Astrocyte of the hippocampus (primary cell): ENCODE measurements at regions not wholly inside any gene's neighbourhood (a gene's known extent, or its start where the extent isn't known, plus 50 kb on each side); places are given as distances from the start of the nearest gene placed in this dataset.

ENCODE experiments used
- DNase-seq: peaks from one replicate; pipeline ENCODE4 v3.0.0; 2011; ENCODE audit warnings: low read depth, low spot score

GRCh38 chr19:31160336-31160926, 188.8 kb downstream of the TSHZ3 start:
- peak; percentile 27 for DNase-seq

GRCh38 chr19:31154021-31154420, 195.2 kb downstream of the TSHZ3 start:
- DNase-seq, result peak; percentile 77

- DNase-seq, result no peak
Measured at GRCh38 chr19:31152906-31153305, 196.3 kb downstream of the TSHZ3 start.

GRCh38 chr19:31149441-31149941, 199.7 kb downstream of the TSHZ3 start:
- peak; percentile 5 for DNase-seq

GRCh38 chr19:31148671-31149070, 200.6 kb downstream of the TSHZ3 start:
- DNase-seq, result no peak

GRCh38 chr19:31147234-31147633, 202.0 kb downstream of the TSHZ3 start:
- no peak for DNase-seq

GRCh38 chr19:31146546-31147183, 202.6 kb downstream of the TSHZ3 start:
- DNase-seq, result no peak

GRCh38 chr19:31146015-31146414, 203.2 kb downstream of the TSHZ3 start:
- no peak for DNase-seq

GRCh38 chr19:31145007-31145406, 204.2 kb downstream of the TSHZ3 start:
- DNase-seq, result no peak

GRCh38 chr19:31144075-31144870, 205.0 kb downstream of the TSHZ3 start:
- no peak for DNase-seq

GRCh38 chr19:31141301-31141700, 207.9 kb downstream of the TSHZ3 start:
- DNase-seq, result peak; percentile 39

GRCh38 chr19:31140717-31141116, 208.5 kb downstream of the TSHZ3 start:
- DNase-seq, result peak; percentile 46

GRCh38 chr19:31139871-31140505, 209.2 kb downstream of the TSHZ3 start:
- DNase-seq, result peak; percentile 65

GRCh38 chr19:31138077-31138476, 211.2 kb downstream of the TSHZ3 start:
- no peak for DNase-seq

- DNase-seq, result no peak
Measured at GRCh38 chr19:31135841-31136240, 213.4 kb downstream of the TSHZ3 start.

- no peak for DNase-seq
Measured at GRCh38 chr19:31132753-31133110, 216.5 kb downstream of the TSHZ3 start.

- no peak for DNase-seq
Measured at GRCh38 chr19:31128291-31128690, 220.9 kb downstream of the TSHZ3 start.

- DNase-seq, result peak; percentile 92
Measured at GRCh38 chr19:31127134-31127967, 221.9 kb downstream of the TSHZ3 start.

GRCh38 chr19:31126236-31126635, 223.0 kb downstream of the TSHZ3 start:
- peak; percentile 34 for DNase-seq

GRCh38 chr19:31125071-31125470, 224.2 kb downstream of the TSHZ3 start:
- DNase-seq, result no peak

- no peak for DNase-seq
Measured at GRCh38 chr19:31121501-31121900, 227.7 kb downstream of the TSHZ3 start.
